Activated CD8-positive, alpha-beta memory T cell treated with anti-CD3 and anti-CD28 coated beads for 36 hours (primary cell): ENCODE measurements at regions not wholly inside any gene's neighbourhood (a gene's known extent, or its start where the extent isn't known, plus 50 kb on each side); places are given as distances from the start of the nearest gene placed in this dataset.

Source experiments
- CTCF ChIA-PET: fragments of 350-600 bp; sonication (Branson Sonifier 250); formaldehyde crosslinking; loops from one replicate; lab custom pipeline; 2021; ENCODE audit warnings: antibody characterized with exemption; lab: Charles Lee
- POLR2A ChIA-PET: fragments of 350-600 bp; sonication (Branson Sonifier 250); formaldehyde crosslinking; loops from one replicate; lab custom pipeline; 2021; ENCODE audit warnings: antibody characterized with exemption; lab: Charles Lee

- ChIA-PET CTCF (no interaction called here), POLR2A (no interaction called here)
Measured at GRCh38 chr2:217110550-217110949, 250.7 kb upstream of the TNP1 start.

- ChIA-PET POLR2A (no interaction called here), CTCF (no interaction called here)
Measured at GRCh38 chr2:217108575-217109027, 248.7 kb upstream of the TNP1 start.

GRCh38 chr2:217108086-217108485, 248.2 kb upstream of the TNP1 start:
- CTCF ChIA-PET = no interaction called here
- POLR2A ChIA-PET = no interaction called here

GRCh38 chr2:217107480-217107879, 247.6 kb upstream of the TNP1 start:
- CTCF ChIA-PET = no interaction called here
- POLR2A ChIA-PET = no interaction called here

GRCh38 chr2:217106650-217107014, 246.8 kb upstream of the TNP1 start:
- ChIA-PET CTCF (no interaction called here), POLR2A (no interaction called here)

GRCh38 chr2:217105733-217106649, 246.1 kb upstream of the TNP1 start:
- ChIA-PET CTCF (interaction anchor here (0.6 to 0.7 kb wide), 2 partner anchors 482 to 738 kb away, joined by 3 to 4 read pairs; no protein-coding TSS in a partner anchor), POLR2A (no interaction called here)

GRCh38 chr2:217103752-217104545, 244.1 kb upstream of the TNP1 start:
- CTCF ChIA-PET = no interaction called here
- POLR2A ChIA-PET = no interaction called here

GRCh38 chr2:217102956-217103355, 243.1 kb upstream of the TNP1 start:
- CTCF ChIA-PET = no interaction called here
- POLR2A ChIA-PET = no interaction called here

- ChIA-PET POLR2A (no interaction called here), CTCF (no interaction called here)
Measured at GRCh38 chr2:217101972-217102371, 242.1 kb upstream of the TNP1 start.

GRCh38 chr2:217099561-217099960, 239.7 kb upstream of the TNP1 start:
- ChIA-PET POLR2A (no interaction called here), CTCF (no interaction called here)

GRCh38 chr2:217098435-217098834, 238.6 kb upstream of the TNP1 start:
- ChIA-PET CTCF (no interaction called here), POLR2A (no interaction called here)

- POLR2A ChIA-PET = no interaction called here
- CTCF ChIA-PET = no interaction called here
Measured at GRCh38 chr2:217097346-217097745, 237.5 kb upstream of the TNP1 start.

- ChIA-PET CTCF (no interaction called here), POLR2A (no interaction called here)
Measured at GRCh38 chr2:217096474-217097225, 236.8 kb upstream of the TNP1 start.

GRCh38 chr2:217095511-217096205, 235.8 kb upstream of the TNP1 start:
- CTCF ChIA-PET = no interaction called here
- POLR2A ChIA-PET = no interaction called here

- ChIA-PET CTCF (no interaction called here), POLR2A (no interaction called here)
Measured at GRCh38 chr2:217092710-217093379, 233.0 kb upstream of the TNP1 start.

GRCh38 chr2:217091531-217091930, 231.7 kb upstream of the TNP1 start:
- ChIA-PET CTCF (no interaction called here), POLR2A (no interaction called here)

- ChIA-PET POLR2A (no interaction called here), CTCF (no interaction called here)
Measured at GRCh38 chr2:217090884-217091283, 231.0 kb upstream of the TNP1 start.

GRCh38 chr2:217090024-217090473, 230.2 kb upstream of the TNP1 start:
- POLR2A ChIA-PET = no interaction called here

GRCh38 chr2:217086718-217087117, 226.9 kb upstream of the TNP1 start:
- POLR2A ChIA-PET = no interaction called here
- CTCF ChIA-PET = no interaction called here

More at GRCh38 chr2:217090024-217090473, 230.2 kb upstream of the TNP1 start:
- CTCF ChIA-PET = interaction anchor here (0.5 kb wide), 1 partner anchor 22 kb away, joined by 4 read pairs; no protein-coding TSS in a partner anchor
